GM23338 (cell line): ENCODE measurements at regions not wholly inside any gene's neighbourhood (a gene's known extent, or its start where the extent isn't known, plus 50 kb on each side); places are given as distances from the start of the nearest gene placed in this dataset.

ENCODE experiments used
- CREB1 ChIP-seq: fragments of 250-450 bp; sonication (Bioruptor Pico); IDR thresholded peaks from 2 replicates; pipeline ENCODE4 v1.5.0; 2020; ENCODE audit warnings: low read depth, mild to moderate bottlenecking, moderate library complexity
- EZH2 ChIP-seq: fragments of 200-600 bp; sonication (generic); IDR thresholded peaks from one replicate; pipeline ENCODE4 v1.8.0; 2017; ENCODE audit warnings: antibody characterized with exemption, mild to moderate bottlenecking, low read depth; ENCODE audit not compliant: unreplicated experiment
- EZH2phosphoT487 ChIP-seq: fragments of 200-600 bp; sonication (generic); IDR thresholded peaks from one replicate; pipeline ENCODE4 v1.8.1; 2018; ENCODE audit warnings: antibody characterized with exemption; ENCODE audit not compliant: unreplicated experiment
- JUNB ChIP-seq: IDR thresholded peaks from one replicate; pipeline ENCODE4 v1.6.1; 2016; ENCODE audit warnings: antibody characterized with exemption; ENCODE audit not compliant: unreplicated experiment
- NANOG ChIP-seq: IDR thresholded peaks from 2 replicates; pipeline ENCODE4 v1.6.1; 2016; ENCODE audit warnings: antibody characterized with exemption, borderline replicate concordance
- POLR2AphosphoS5 ChIP-seq: IDR thresholded peaks from 2 replicates; pipeline ENCODE4 v1.6.1; 2016; ENCODE audit warnings: antibody characterized with exemption, low read depth
- ZNF114 ChIP-seq: fragments of 250-450 bp; sonication (Bioruptor Pico); IDR thresholded peaks from 2 replicates; pipeline ENCODE4 v1.5.0; 2020; ENCODE audit warnings: mild to moderate bottlenecking, moderate library complexity
- TF ChIP-seq, protein P1 (sequence below), 2 experiments: fragments of 200-600 bp in 1 of 2; sonication (generic) in 1 of 2; conservative IDR thresholded peaks; 2 replicates each; pipeline versions ENCODE4 v1.5.1 to v1.6.1; 2016 to 2017; ENCODE audit warnings: antibody characterized with exemption in 2 of 2, low read depth in 2 of 2, mild to moderate bottlenecking in 2 of 2, moderate library complexity in 1 of 2
- TF ChIP-seq, protein P2 (sequence below): IDR thresholded peaks from one replicate; pipeline ENCODE4 v1.6.1; 2018; ENCODE audit warnings: antibody characterized with exemption; ENCODE audit not compliant: unreplicated experiment
- TF ChIP-seq, protein P3 (sequence below): IDR thresholded peaks from 2 replicates; pipeline ENCODE4 v1.6.1; 2016; ENCODE audit warnings: antibody characterized with exemption
- TF ChIP-seq, protein P4 (sequence below): fragments of 250-450 bp; sonication (Bioruptor Pico); IDR thresholded peaks from 2 replicates; pipeline ENCODE4 v1.5.0; 2020; ENCODE audit warnings: mild to moderate bottlenecking, moderate library complexity

DNA sequence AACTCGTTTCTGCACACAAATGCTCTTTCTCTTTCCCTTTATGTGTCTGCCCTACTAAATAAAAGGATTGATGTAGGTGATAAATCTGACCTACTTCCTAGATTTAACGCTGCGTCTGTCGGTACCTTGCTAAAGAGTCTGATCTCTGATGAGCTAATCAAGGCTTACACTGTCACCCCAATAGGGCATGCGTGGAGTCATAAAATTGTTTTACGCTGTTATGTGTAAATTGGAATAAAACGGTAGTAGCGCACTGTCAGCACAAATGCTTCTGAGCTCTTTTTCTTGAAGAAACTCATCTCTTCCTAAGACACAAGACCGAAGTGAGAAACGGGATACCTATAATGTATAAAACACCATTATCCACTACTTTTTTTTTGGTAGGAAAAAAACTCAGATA lies 2106.3 kb upstream of the WWC1 start:
- no peak for TF ChIP-seq EZH2phosphoT487
- no peak for TF ChIP-seq POLR2AphosphoS5
- TF ChIP-seq, protein P1, sequence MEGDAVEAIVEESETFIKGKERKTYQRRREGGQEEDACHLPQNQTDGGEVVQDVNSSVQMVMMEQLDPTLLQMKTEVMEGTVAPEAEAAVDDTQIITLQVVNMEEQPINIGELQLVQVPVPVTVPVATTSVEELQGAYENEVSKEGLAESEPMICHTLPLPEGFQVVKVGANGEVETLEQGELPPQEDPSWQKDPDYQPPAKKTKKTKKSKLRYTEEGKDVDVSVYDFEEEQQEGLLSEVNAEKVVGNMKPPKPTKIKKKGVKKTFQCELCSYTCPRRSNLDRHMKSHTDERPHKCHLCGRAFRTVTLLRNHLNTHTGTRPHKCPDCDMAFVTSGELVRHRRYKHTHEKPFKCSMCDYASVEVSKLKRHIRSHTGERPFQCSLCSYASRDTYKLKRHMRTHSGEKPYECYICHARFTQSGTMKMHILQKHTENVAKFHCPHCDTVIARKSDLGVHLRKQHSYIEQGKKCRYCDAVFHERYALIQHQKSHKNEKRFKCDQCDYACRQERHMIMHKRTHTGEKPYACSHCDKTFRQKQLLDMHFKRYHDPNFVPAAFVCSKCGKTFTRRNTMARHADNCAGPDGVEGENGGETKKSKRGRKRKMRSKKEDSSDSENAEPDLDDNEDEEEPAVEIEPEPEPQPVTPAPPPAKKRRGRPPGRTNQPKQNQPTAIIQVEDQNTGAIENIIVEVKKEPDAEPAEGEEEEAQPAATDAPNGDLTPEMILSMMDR (conservative IDR thresholded peaks at IDR 0.05; ENCODE audit: low read depth in 2 of 2), result no peak
- TF ChIP-seq, protein P2, sequence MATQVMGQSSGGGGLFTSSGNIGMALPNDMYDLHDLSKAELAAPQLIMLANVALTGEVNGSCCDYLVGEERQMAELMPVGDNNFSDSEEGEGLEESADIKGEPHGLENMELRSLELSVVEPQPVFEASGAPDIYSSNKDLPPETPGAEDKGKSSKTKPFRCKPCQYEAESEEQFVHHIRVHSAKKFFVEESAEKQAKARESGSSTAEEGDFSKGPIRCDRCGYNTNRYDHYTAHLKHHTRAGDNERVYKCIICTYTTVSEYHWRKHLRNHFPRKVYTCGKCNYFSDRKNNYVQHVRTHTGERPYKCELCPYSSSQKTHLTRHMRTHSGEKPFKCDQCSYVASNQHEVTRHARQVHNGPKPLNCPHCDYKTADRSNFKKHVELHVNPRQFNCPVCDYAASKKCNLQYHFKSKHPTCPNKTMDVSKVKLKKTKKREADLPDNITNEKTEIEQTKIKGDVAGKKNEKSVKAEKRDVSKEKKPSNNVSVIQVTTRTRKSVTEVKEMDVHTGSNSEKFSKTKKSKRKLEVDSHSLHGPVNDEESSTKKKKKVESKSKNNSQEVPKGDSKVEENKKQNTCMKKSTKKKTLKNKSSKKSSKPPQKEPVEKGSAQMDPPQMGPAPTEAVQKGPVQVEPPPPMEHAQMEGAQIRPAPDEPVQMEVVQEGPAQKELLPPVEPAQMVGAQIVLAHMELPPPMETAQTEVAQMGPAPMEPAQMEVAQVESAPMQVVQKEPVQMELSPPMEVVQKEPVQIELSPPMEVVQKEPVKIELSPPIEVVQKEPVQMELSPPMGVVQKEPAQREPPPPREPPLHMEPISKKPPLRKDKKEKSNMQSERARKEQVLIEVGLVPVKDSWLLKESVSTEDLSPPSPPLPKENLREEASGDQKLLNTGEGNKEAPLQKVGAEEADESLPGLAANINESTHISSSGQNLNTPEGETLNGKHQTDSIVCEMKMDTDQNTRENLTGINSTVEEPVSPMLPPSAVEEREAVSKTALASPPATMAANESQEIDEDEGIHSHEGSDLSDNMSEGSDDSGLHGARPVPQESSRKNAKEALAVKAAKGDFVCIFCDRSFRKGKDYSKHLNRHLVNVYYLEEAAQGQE, result no peak
- TF ChIP-seq EZH2, result no peak
- TF ChIP-seq NANOG, result no peak
- TF ChIP-seq, protein P3, sequence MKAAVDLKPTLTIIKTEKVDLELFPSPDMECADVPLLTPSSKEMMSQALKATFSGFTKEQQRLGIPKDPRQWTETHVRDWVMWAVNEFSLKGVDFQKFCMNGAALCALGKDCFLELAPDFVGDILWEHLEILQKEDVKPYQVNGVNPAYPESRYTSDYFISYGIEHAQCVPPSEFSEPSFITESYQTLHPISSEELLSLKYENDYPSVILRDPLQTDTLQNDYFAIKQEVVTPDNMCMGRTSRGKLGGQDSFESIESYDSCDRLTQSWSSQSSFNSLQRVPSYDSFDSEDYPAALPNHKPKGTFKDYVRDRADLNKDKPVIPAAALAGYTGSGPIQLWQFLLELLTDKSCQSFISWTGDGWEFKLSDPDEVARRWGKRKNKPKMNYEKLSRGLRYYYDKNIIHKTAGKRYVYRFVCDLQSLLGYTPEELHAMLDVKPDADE, result no peak
- TF ChIP-seq CREB1, result no peak
- TF ChIP-seq JUNB, result no peak
- TF ChIP-seq ZNF114 (CRISPR knock-in tag), result no peak
- TF ChIP-seq, protein P4, sequence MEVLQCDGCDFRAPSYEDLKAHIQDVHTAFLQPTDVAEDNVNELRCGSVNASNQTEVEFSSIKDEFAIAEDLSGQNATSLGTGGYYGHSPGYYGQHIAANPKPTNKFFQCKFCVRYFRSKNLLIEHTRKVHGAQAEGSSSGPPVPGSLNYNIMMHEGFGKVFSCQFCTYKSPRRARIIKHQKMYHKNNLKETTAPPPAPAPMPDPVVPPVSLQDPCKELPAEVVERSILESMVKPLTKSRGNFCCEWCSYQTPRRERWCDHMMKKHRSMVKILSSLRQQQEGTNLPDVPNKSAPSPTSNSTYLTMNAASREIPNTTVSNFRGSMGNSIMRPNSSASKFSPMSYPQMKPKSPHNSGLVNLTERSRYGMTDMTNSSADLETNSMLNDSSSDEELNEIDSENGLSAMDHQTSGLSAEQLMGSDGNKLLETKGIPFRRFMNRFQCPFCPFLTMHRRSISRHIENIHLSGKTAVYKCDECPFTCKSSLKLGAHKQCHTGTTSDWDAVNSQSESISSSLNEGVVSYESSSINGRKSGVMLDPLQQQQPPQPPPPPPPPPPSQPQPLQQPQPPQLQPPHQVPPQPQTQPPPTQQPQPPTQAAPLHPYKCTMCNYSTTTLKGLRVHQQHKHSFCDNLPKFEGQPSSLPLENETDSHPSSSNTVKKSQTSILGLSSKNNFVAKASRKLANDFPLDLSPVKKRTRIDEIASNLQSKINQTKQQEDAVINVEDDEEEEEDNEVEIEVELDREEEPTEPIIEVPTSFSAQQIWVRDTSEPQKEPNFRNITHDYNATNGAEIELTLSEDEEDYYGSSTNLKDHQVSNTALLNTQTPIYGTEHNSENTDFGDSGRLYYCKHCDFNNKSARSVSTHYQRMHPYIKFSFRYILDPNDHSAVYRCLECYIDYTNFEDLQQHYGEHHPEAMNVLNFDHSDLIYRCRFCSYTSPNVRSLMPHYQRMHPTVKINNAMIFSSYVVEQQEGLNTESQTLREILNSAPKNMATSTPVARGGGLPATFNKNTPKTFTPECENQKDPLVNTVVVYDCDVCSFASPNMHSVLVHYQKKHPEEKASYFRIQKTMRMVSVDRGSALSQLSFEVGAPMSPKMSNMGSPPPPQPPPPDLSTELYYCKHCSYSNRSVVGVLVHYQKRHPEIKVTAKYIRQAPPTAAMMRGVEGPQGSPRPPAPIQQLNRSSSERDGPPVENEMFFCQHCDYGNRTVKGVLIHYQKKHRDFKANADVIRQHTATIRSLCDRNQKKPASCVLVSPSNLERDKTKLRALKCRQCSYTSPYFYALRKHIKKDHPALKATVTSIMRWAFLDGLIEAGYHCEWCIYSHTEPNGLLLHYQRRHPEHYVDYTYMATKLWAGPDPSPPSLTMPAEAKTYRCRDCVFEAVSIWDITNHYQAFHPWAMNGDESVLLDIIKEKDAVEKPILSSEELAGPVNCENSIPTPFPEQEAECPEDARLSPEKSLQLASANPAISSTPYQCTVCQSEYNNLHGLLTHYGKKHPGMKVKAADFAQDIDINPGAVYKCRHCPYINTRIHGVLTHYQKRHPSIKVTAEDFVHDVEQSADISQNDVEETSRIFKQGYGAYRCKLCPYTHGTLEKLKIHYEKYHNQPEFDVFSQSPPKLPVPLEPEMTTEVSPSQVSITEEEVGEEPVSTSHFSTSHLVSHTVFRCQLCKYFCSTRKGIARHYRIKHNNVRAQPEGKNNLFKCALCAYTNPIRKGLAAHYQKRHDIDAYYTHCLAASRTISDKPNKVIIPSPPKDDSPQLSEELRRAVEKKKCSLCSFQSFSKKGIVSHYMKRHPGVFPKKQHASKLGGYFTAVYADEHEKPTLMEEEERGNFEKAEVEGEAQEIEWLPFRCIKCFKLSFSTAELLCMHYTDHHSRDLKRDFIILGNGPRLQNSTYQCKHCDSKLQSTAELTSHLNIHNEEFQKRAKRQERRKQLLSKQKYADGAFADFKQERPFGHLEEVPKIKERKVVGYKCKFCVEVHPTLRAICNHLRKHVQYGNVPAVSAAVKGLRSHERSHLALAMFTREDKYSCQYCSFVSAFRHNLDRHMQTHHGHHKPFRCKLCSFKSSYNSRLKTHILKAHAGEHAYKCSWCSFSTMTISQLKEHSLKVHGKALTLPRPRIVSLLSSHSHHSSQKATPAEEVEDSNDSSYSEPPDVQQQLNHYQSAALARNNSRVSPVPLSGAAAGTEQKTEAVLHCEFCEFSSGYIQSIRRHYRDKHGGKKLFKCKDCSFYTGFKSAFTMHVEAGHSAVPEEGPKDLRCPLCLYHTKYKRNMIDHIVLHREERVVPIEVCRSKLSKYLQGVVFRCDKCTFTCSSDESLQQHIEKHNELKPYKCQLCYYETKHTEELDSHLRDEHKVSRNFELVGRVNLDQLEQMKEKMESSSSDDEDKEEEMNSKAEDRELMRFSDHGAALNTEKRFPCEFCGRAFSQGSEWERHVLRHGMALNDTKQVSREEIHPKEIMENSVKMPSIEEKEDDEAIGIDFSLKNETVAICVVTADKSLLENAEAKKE (CRISPR knock-in tag), result no peak
